Panc1 (cell line): ENCODE measurements at regions not wholly inside any gene's neighbourhood (a gene's known extent, or its start where the extent isn't known, plus 50 kb on each side); places are given as distances from the start of the nearest gene placed in this dataset.

Experiments
- ATAC-seq: fragments of 200-7000 bp; cut with Tn5 transposase; 2 replicates; pipeline ENCODE4 v1.9.1; 2020; ENCODE audit warnings: mild to moderate bottlenecking, moderate library complexity
- BruUV-seq: library from RNA; stranded (reverse); fragments of 400-500 nt; replicated peaks from 2 replicates; lab custom pipeline; 2021; lab: Mats Ljungman, UMichigan
- CTCF ChIA-PET: fragments of 300-600 bp; sonication (Branson Sonifier 250); formaldehyde crosslinking; loops from one replicate; lab custom pipeline; 2022; ENCODE audit warnings: antibody characterized with exemption; lab: Charles Lee
- POLR2A ChIA-PET: fragments of 300-600 bp; sonication (Branson Sonifier 250); formaldehyde crosslinking; loops from one replicate; lab custom pipeline; 2022; ENCODE audit warnings: antibody characterized with exemption; lab: Charles Lee
- DNase-seq: peaks from one replicate; pipeline ENCODE4 v3.0.0-alpha.2; 2010; ENCODE audit warnings: low read depth, low spot score
- H3K27ac ChIP-seq: 2 replicates; pipeline ENCODE4 v1.5.1; 2011; ENCODE audit warnings: mild to moderate bottlenecking, low read length, inconsistent platforms
- H3K27me3 ChIP-seq: fragments of 200-500 bp; sonication (Bioruptor generic); 2 replicates; pipeline ENCODE4 v1.6.0; 2014; ENCODE audit warnings: low read length, inconsistent platforms; ENCODE audit not compliant: control insufficient read depth, insufficient read depth
- H3K36me3 ChIP-seq: fragments of 200-500 bp; sonication (Bioruptor generic); 2 replicates; pipeline ENCODE4 v1.5.1; 2014; ENCODE audit warnings: inconsistent platforms, mild to moderate bottlenecking, low read length, moderate library complexity; ENCODE audit not compliant: control insufficient read depth, insufficient read depth
- H3K4me1 ChIP-seq: 2 replicates; pipeline ENCODE4 v1.5.1; 2011; ENCODE audit warnings: inconsistent platforms, mild to moderate bottlenecking, low read length, moderate library complexity; ENCODE audit not compliant: control insufficient read depth, insufficient read depth
- H3K4me3 ChIP-seq, 2 experiments: 2 replicates each; pipeline ENCODE4 v1.5.1; 2011 to 2012; ENCODE audit warnings: low read depth in 2 of 2, low read length in 2 of 2, mild to moderate bottlenecking in 2 of 2, inconsistent platforms in 1 of 2, moderate library complexity in 1 of 2
- H3K9me3 ChIP-seq: fragments of 200-500 bp; sonication (Bioruptor generic); 2 replicates; pipeline ENCODE4 v1.5.1; 2014; ENCODE audit warnings: low read depth, mild to moderate bottlenecking, inconsistent platforms, low read length, moderate library complexity; ENCODE audit not compliant: control insufficient read depth, insufficient read depth
- CTCF ChIP-seq: fragments of 450-650 bp; IDR thresholded peaks from 2 replicates; pipeline ENCODE4 v1.5.1; 2017; ENCODE audit warnings: mild to moderate bottlenecking
- POLR2AphosphoS5 ChIP-seq: IDR thresholded peaks from 2 replicates; pipeline ENCODE4 v1.6.1; 2012; ENCODE audit warnings: mild to moderate bottlenecking, low read depth, low read length, moderate library complexity
- REST ChIP-seq, 2 experiments: IDR thresholded peaks; 2 replicates each; pipeline ENCODE4 v1.6.1; 2011 to 2012; ENCODE audit warnings: low read depth in 2 of 2, control low read depth in 1 of 2, low read length in 1 of 2, mild to moderate bottlenecking in 1 of 2, moderate library complexity in 1 of 2; ENCODE audit not compliant: insufficient read depth in 1 of 2
- SIN3A ChIP-seq: IDR thresholded peaks from 2 replicates; pipeline ENCODE4 v1.6.1; 2012; ENCODE audit warnings: low read depth, mild to moderate bottlenecking, low read length, moderate library complexity, borderline replicate concordance; ENCODE audit not compliant: insufficient read depth
- TCF7L2 ChIP-seq: IDR thresholded peaks from 2 replicates; pipeline ENCODE4 v1.6.1; 2011; ENCODE audit warnings: mild to moderate bottlenecking, low read depth, low read length, inconsistent platforms
- in situ Hi-C: cut with HindIII; loops from 2 replicates; pipeline ENCODE4 v1.10.0; 2016; ENCODE audit warnings: low sequenced_read_pairs, low pct_unique_long_range_greater_than_20kb
- intact Hi-C: fragments of 100-400 bp; cut with micrococcal nuclease; formaldehyde crosslinking; loops from one replicate; pipeline ENCODE4 v1.10.0; 2022; ENCODE audit not compliant: unreplicated experiment

GRCh38 chr1:222098404-222098803 is 356.5 kb upstream of the DUSP10 start:
- ATAC-seq, result no peak
- H3K4me1 ChIP-seq, result no peaks in the 10 kb centered on the region
- no peaks in the 10 kb centered on the region for H3K9me3 ChIP-seq
- intact Hi-C loops, result loop anchor here (1.0 to 10.0 kb wide), 2 partner anchors 47 to 356 kb away; no protein-coding TSS in a partner anchor
- in situ Hi-C loops, result no loop called here
- no peak for DNase-seq
- POLR2A ChIA-PET, result no interaction called here
- no peaks in the 10 kb centered on the region for H3K27me3 ChIP-seq
- no peak for TF ChIP-seq REST (IDR thresholded peaks at IDR 0.05; ENCODE audit: insufficient read depth in 1 of 2, low read depth in 2 of 2, low read length in 1 of 2)
- no peak for TF ChIP-seq TCF7L2
- TF ChIP-seq SIN3A, result no peak
- no peak for TF ChIP-seq POLR2AphosphoS5
- no peak for TF ChIP-seq CTCF
- no peaks in the 10 kb centered on the region for H3K36me3 ChIP-seq
- CTCF ChIA-PET, result no interaction called here
- H3K27ac ChIP-seq, result no peak overlapping the region
- no TSS peak for BruUV-seq
- H3K4me3 ChIP-seq, result no peak overlapping the region

- H3K4me3 ChIP-seq, result no peak overlapping the region
- BruUV-seq, result no TSS peak
- in situ Hi-C loops, result no loop called here
- no peaks in the 10 kb centered on the region for H3K4me1 ChIP-seq
- CTCF ChIA-PET, result no interaction called here
- H3K27ac ChIP-seq, result no peak overlapping the region
- TF ChIP-seq CTCF, result no peak
- no peak for TF ChIP-seq SIN3A
- TF ChIP-seq TCF7L2, result no peak
- TF ChIP-seq POLR2AphosphoS5, result no peak
- no peak for TF ChIP-seq REST (IDR thresholded peaks at IDR 0.05; ENCODE audit: insufficient read depth in 1 of 2, low read depth in 2 of 2, low read length in 1 of 2)
- ATAC-seq (no peak), DNase-seq (no peak)
- no peaks in the 10 kb centered on the region for H3K36me3 ChIP-seq
- intact Hi-C loops, result loop anchor here (10.0 kb wide), 1 partner anchor 357 kb away; no protein-coding TSS in a partner anchor
- H3K27me3 ChIP-seq, result no peaks in the 10 kb centered on the region
- no peaks in the 10 kb centered on the region for H3K9me3 ChIP-seq
- POLR2A ChIA-PET, result no interaction called here
Measured at GRCh38 chr1:222097588-222097987, 355.7 kb upstream of the DUSP10 start.
